HL-60/S4 treated with phorbol 12-myristate 13-acetate at 8.2 ng/mL for 4 days and 3 days (cell line): ENCODE measurements at regions not wholly inside any gene's neighbourhood (a gene's known extent, or its start where the extent isn't known, plus 50 kb on each side); places are given as distances from the start of the nearest gene placed in this dataset.

Experiments
- in situ Hi-C: fragments of 300-500 bp; cut with MboI; formaldehyde crosslinking; loops from 2 replicates; pipeline ENCODE4 v1.15.0; 2022; ENCODE audit warnings: low sequenced_read_pairs

- in situ Hi-C loops = no loop called here
Measured at GRCh38 chr16:66315210-66315825, 51.2 kb upstream of the CDH5 start.

- in situ Hi-C loops = no loop called here
Measured at GRCh38 chr16:66311306-66311705, 55.2 kb upstream of the CDH5 start.

GRCh38 chr16:66309215-66309807, 57.2 kb upstream of the CDH5 start:
- in situ Hi-C loops = no loop called here

- in situ Hi-C loops = no loop called here
Measured at GRCh38 chr16:66308096-66308495, 58.4 kb upstream of the CDH5 start.

GRCh38 chr16:66306366-66307150, 59.9 kb upstream of the CDH5 start:
- in situ Hi-C loops = no loop called here

- in situ Hi-C loops = no loop called here
Measured at GRCh38 chr16:66304961-66305360, 61.5 kb upstream of the CDH5 start.

- in situ Hi-C loops = no loop called here
Measured at GRCh38 chr16:66304151-66304550, 62.3 kb upstream of the CDH5 start.

- in situ Hi-C loops = no loop called here
Measured at GRCh38 chr16:66300501-66300900, 66.0 kb upstream of the CDH5 start.

- in situ Hi-C loops = no loop called here
Measured at GRCh38 chr16:66300037-66300436, 66.5 kb upstream of the CDH5 start.

GRCh38 chr16:66299349-66299748, 67.1 kb upstream of the CDH5 start:
- in situ Hi-C loops = no loop called here

GRCh38 chr16:66298571-66299120, 67.8 kb upstream of the CDH5 start:
- in situ Hi-C loops = no loop called here

- in situ Hi-C loops = no loop called here
Measured at GRCh38 chr16:66298006-66298405, 68.5 kb upstream of the CDH5 start.

GRCh38 chr16:66296591-66296990, 69.9 kb upstream of the CDH5 start:
- in situ Hi-C loops = no loop called here

GRCh38 chr16:66295761-66296546, 70.5 kb upstream of the CDH5 start:
- in situ Hi-C loops = no loop called here

- in situ Hi-C loops = no loop called here
Measured at GRCh38 chr16:66295213-66295612, 71.3 kb upstream of the CDH5 start.

GRCh38 chr16:66294507-66294906, 72.0 kb upstream of the CDH5 start:
- in situ Hi-C loops = no loop called here

- in situ Hi-C loops = no loop called here
Measured at GRCh38 chr16:66293932-66294331, 72.6 kb upstream of the CDH5 start.

GRCh38 chr16:66293207-66293735, 73.2 kb upstream of the CDH5 start:
- in situ Hi-C loops = no loop called here

GRCh38 chr16:66292241-66292935, 74.1 kb upstream of the CDH5 start:
- in situ Hi-C loops = no loop called here

GRCh38 chr16:66291833-66292232, 74.7 kb upstream of the CDH5 start:
- in situ Hi-C loops = no loop called here
